Ureter (tissue), 1 donor: ENCODE measurements at regions not wholly inside any gene's neighbourhood (a gene's known extent, or its start where the extent isn't known, plus 50 kb on each side); places are given as distances from the start of the nearest gene placed in this dataset.

Experiments
- DNase-seq: peaks from one replicate; pipeline ENCODE4 v3.0.0-alpha.2; 2020; ENCODE audit warnings: low spot score
- donor health status: DM: yes; HTN: yes; CAD: no.

DNA sequence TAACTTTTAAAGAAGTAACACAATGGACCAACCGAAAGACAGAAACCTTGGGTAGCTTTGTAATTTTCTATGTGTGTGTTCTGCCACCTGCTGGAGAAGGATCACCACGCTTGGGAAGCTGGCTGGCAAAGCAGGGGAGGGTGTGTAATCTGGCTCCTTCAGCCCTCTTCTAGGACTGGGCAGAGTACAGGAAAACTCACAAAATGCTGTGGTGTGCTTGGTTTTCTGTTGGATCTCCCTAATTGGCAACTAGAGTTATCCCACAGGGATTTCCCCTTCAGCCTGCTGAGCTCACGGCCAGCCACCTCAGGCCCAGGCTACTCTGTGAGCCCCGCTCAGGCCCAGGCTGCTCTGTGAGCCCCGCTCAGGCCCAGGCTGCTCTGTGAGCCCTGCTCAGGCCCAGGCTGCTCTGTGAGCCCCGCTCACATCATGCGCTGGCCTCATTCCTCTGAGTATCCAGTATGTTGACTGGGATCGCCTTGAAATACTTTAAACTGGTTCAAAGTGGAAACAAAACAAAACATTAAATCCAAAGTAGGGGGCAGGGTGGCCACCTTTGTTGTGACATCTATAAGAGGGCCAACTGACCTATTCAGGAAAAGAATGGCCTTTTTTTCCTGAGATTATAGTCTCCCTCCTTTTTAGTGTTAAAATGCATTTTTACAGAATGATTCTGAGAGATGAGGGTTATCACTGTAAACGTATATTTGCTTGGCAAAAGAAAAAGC, 52.0 kb upstream of the RNU6-8 start:
- peak; percentile 75 for DNase-seq

DNA sequence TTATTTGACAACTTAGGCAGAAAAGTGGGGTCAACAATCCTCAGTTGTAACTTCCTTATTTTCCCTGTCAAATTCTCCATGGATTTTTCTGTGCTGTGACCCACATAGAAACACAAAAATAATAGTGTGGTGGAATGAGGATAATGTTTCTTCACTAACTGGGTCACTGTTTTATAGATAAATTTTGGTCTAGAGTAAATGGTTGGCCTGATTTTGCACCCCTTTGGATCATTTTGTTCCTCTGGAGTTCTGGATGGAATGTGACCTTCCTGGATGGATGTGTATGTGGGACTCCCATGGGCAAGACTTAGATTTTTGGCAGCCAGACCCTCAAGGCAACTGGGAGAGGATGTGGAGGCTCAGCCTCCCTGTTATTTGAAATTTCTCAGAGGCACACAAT, 52.7 kb upstream of the RNU6-8 start:
- DNase-seq = no peak

DNA sequence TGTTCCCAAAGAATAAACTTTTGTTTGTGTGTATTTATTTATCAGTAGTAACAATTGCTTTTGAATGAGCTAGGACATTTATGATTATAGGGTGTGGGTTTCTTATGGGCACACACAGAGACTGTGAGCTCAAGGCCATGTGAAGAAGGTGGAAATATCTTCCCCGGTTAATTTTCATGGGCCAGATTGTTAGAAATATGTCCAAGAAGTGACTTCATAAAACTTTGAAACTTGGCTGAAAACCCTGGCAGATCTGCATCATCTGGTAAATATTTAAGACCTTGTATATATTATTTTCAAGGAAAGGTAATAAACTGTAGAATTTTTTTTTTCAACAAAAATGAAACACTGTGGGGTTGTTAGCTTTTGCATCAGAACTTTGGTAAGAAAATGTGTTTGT, 53.5 kb upstream of the RNU6-8 start:
- no peak for DNase-seq

DNA sequence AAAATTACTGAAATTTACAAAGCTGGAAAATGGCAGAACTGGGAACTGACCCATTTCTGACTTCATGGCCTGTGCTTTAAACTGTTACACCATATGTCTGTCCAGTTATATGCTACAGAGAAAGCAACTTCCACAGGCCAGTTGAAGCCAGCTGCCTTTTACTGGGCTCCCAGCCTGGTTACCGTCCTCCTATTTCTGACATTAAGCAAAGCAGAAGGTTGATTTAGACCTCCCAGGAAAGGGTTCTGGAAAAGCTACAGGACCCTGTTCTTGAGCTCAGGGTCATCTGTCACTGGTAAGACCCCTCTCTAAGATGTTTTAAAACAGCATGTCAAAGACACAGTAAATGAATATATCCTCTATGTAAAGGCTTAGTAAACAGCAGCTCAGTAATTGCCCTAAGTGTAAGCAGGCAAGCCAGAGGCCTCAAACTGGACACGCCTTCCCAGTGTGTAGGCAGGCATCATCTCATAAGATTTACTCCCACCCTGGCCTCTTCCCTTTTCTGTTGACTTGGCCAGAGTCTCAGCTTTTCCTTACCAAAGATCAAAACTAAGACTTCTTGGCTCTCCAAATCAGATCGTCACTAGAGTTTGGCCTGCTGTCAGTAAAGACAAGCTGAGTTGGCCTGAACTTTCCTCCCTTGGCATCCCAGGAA, 55.4 kb upstream of the RNU6-8 start:
- DNase-seq = no peak

DNA sequence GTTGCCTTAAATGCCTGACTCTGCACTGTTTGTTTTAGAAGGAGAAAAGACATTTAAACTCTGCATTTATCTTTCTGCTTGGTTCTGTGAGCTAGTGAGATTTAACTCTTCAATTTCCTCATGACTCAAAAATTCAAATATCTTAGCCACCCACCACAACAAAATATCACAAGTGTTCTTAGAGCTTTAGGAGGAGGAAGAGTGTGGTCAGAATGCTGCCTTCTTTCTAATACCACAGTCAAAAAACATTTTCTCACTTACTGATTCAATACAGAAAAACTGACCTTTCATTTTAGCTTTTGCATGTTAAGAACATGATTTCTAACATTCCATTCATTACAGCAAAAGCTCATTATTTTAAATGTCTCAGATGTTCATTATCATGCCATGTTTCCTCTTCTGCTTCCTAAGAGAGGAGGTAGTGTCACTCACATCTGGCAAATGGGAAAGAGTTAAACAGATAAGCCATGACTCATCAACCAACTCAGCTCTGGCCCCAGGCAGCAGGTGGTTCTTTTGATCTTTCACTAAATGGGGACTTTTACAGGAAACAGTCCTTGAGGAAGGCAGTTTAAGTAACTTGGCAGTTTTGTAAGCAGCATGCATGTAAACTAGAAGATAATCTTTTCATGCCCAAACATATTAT, 56.4 kb upstream of the RNU6-8 start:
- no peak for DNase-seq

DNA sequence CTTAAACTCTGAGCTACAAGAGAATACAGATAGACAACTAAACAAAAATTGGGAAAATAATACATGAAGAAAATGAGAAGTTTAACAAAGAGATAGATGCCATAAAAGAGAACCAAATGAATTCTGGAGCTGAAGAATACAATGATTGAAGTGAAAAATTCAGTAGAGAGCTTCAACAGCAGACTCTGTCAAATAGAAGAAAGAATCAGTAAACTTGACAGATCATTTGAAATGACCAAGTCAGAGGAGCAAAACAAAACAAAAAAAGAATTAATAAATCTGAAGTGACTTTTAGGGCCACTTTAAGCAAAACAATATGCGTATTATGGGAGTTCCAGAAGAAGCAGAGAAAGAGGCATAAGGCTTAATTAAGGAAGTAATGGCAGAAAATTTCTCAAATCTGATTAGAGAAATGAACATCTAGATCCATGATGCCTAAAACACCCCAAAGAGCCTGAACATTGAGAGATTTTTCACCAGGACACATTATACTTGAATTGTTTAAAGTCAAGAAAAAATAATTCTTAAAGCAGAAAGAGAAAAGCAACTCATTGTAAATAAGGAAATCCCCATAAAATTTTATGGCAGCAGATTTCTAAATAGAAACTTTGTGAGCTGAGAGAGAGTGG, 61.0 kb upstream of the RNU6-8 start:
- DNase-seq = no peak

DNA sequence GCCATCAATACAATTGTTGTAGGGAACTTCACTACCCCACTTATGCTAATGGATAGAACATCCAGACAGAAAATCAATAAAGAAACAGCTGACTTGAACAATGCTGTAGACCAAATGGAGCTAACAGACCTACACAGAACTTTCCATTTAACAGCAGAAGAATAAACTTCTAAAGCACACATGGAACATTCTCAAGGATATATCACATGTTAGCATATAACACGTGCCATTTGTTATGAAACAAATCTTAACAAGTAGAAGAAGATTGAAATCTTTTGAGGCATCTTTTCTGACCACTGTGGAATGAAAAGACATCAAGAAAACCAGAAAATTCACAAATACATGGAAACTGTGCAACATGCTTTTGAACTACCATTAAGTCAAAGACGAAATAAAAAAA, 62.5 kb upstream of the RNU6-8 start:
- DNase-seq = no peak

DNA sequence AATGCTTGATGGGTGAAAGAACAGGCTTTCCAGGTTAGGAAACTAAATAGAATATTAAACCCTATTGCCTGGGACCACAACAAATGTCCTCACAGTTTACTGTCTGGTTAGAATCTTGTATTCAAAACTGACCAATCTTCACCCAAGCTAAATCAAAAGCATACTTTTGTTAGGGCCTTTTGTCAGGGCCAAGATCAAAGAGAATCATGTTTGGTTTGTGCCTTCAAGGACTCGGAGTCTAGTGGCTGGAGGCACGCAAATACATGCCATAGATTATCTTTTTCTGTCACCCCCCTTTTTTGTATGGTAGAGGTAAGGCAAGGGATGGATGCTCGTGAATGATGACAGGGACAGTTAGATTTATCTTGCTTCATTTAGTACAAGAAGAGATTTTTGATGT, 51.1 kb upstream of the AKAP6 start:
- no peak for DNase-seq
